Mucosa of rectum (tissue), 2 donors: ENCODE measurements at regions not wholly inside any gene's neighbourhood (a gene's known extent, or its start where the extent isn't known, plus 50 kb on each side); places are given as distances from the start of the nearest gene placed in this dataset.
"Not testable (repeated sequence)": the region's sequence is repeated elsewhere in the genome, so short reads cannot be mapped to it uniquely, and the experiment has no call there.

ENCODE experiments used
- H3K27ac ChIP-seq, 2 donors: one replicate each; pipeline ENCODE4 v1.7.0; 2013; ENCODE audit warnings: inconsistent platforms in 2 of 2, low read depth in 2 of 2, low read length in 2 of 2
- H3K27me3 ChIP-seq, 2 donors: one replicate each; pipeline ENCODE4 v1.7.0; 2013; ENCODE audit warnings: low read length in 2 of 2; ENCODE audit not compliant: control insufficient read depth in 2 of 2, insufficient read depth in 2 of 2
- H3K36me3 ChIP-seq, 2 donors: one replicate each; pipeline ENCODE4 v1.7.0; 2013; ENCODE audit warnings: low read length in 2 of 2; ENCODE audit not compliant: control insufficient read depth in 2 of 2, insufficient read depth in 2 of 2
- H3K4me1 ChIP-seq, 2 donors: one replicate each; pipeline ENCODE4 v1.7.0; 2013; ENCODE audit warnings: low read length in 2 of 2, mild to moderate bottlenecking in 1 of 2; ENCODE audit not compliant: control insufficient read depth in 2 of 2, insufficient read depth in 2 of 2
- H3K4me3 ChIP-seq, 2 donors: one replicate each; pipeline ENCODE4 v1.7.0; 2013; ENCODE audit warnings: low read length in 2 of 2
- H3K9ac ChIP-seq, 2 donors: one replicate each; pipeline ENCODE4 v1.7.0; 2013; ENCODE audit warnings: low read length in 2 of 2, low read depth in 1 of 2, mild to moderate bottlenecking in 1 of 2
- H3K9me3 ChIP-seq, 2 donors: one replicate each; pipeline ENCODE4 v1.7.0; 2013; ENCODE audit warnings: low read length in 2 of 2; ENCODE audit not compliant: control insufficient read depth in 2 of 2
- donor health status: healthy.
- donor health status: Normal muscosa, but diverticular disease.

- Histone ChIP-seq H3K4me3 (no peak overlapping the region), H3K27ac (no peak overlapping the region), H3K4me1 (peaks cover 0 to 8% of the 10 kb centered on the region in 2 donors), H3K9ac (no peak overlapping the region), H3K9me3 (no peaks in the 10 kb centered on the region), H3K27me3 (no peaks in the 10 kb centered on the region), H3K36me3 (no peaks in the 10 kb centered on the region)
These were observed 73.2 kb downstream of the GGTLC2 start for GRCh38 chr22:22717664-22718063.

- Histone ChIP-seq H3K36me3 (no peaks in the 10 kb centered on the region), H3K27me3 (no peaks in the 10 kb centered on the region), H3K4me1 (peaks cover 0 to 8% of the 10 kb centered on the region in 2 donors), H3K9ac (no peak overlapping the region), H3K9me3 (no peaks in the 10 kb centered on the region), H3K4me3 (peak overlapping the region in 1 of 2 donors; percentile 1), H3K27ac (peak overlapping the region; percentile 66 to 82)
These were observed 75.8 kb downstream of the GGTLC2 start for GRCh38 chr22:22720201-22720723.

- peak overlapping the region; percentile 66 to 82 for H3K27ac ChIP-seq
- H3K9me3 ChIP-seq: no peaks in the 10 kb centered on the region
- no peaks in the 10 kb centered on the region for H3K27me3 ChIP-seq
- H3K4me3 ChIP-seq: peak overlapping the region in 1 of 2 donors; percentile 1
- H3K9ac ChIP-seq: no peak overlapping the region
- peaks cover 0 to 8% of the 10 kb centered on the region in 2 donors for H3K4me1 ChIP-seq
- H3K36me3 ChIP-seq: no peaks in the 10 kb centered on the region
These were observed 76.4 kb downstream of the GGTLC2 start for GRCh38 chr22:22720724-22721261.

GRCh38 chr22:22721681-22722354, 77.4 kb downstream of the GGTLC2 start:
- Histone ChIP-seq H3K27ac (no peak overlapping the region), H3K9me3 (no peaks in the 10 kb centered on the region), H3K4me1 (peaks cover 0 to 8% of the 10 kb centered on the region in 2 donors), H3K4me3 (no peak overlapping the region), H3K27me3 (no peaks in the 10 kb centered on the region), H3K9ac (no peak overlapping the region), H3K36me3 (no peaks in the 10 kb centered on the region)

- H3K27ac ChIP-seq: no peak overlapping the region
- no peak overlapping the region for H3K9ac ChIP-seq
- H3K4me3 ChIP-seq: no peak overlapping the region
- H3K9me3 ChIP-seq: no peaks in the 10 kb centered on the region
- H3K27me3 ChIP-seq: no peaks in the 10 kb centered on the region
- no peaks in the 10 kb centered on the region for H3K36me3 ChIP-seq
- no peaks in the 10 kb centered on the region for H3K4me1 ChIP-seq
These were observed 84.0 kb downstream of the GGTLC2 start for GRCh38 chr22:22728382-22728781.

GRCh38 chr22:22730655-22731373, 86.4 kb downstream of the GGTLC2 start:
- H3K4me1 ChIP-seq: no peaks in the 10 kb centered on the region
- H3K36me3 ChIP-seq: no peaks in the 10 kb centered on the region
- no peaks in the 10 kb centered on the region for H3K9me3 ChIP-seq
- H3K4me3 ChIP-seq: no peak overlapping the region
- H3K27ac ChIP-seq: no peak overlapping the region
- H3K27me3 ChIP-seq: no peaks in the 10 kb centered on the region
- H3K9ac ChIP-seq: no peak overlapping the region

GRCh38 chr22:22731374-22731676, 86.9 kb downstream of the GGTLC2 start:
- Histone ChIP-seq H3K4me1 (no peaks in the 10 kb centered on the region), H3K36me3 (no peaks in the 10 kb centered on the region), H3K27ac (no peak overlapping the region), H3K9me3 (no peaks in the 10 kb centered on the region), H3K9ac (no peak overlapping the region), H3K4me3 (no peak overlapping the region), H3K27me3 (no peaks in the 10 kb centered on the region)

GRCh38 chr22:22733006-22733405, 88.6 kb downstream of the GGTLC2 start:
- H3K9me3 ChIP-seq, H3K4me1 ChIP-seq, H3K36me3 ChIP-seq, H3K4me3 ChIP-seq, H3K27ac ChIP-seq, H3K9ac ChIP-seq, H3K27me3 ChIP-seq: not testable (repeated sequence)

- Histone ChIP-seq H3K9me3 (no peaks in the 10 kb centered on the region), H3K27ac (no peak overlapping the region), H3K36me3 (no peaks in the 10 kb centered on the region), H3K4me3 (no peak overlapping the region), H3K27me3 (peaks cover 0 to 6% of the 10 kb centered on the region in 2 donors), H3K9ac (no peak overlapping the region), H3K4me1 (no peaks in the 10 kb centered on the region)
These were observed 89.5 kb downstream of the GGTLC2 start for GRCh38 chr22:22733881-22734373.
